ENCODE measurements at regions not wholly inside any gene's neighbourhood (a gene's known extent, or its start where the extent isn't known, plus 50 kb on each side); places are given as distances from the start of the nearest gene placed in this dataset.
"Not testable (repeated sequence)": the region's sequence is repeated elsewhere in the genome, so short reads cannot be mapped to it uniquely, and the experiment has no call there.

GRCh38 chr1:121007755-121008154 lies 118.2 kb downstream of the PPIAL4A start:
- not testable (repeated sequence) for ATAC-seq, H3K9me3 ChIP-seq, H3K4me3 ChIP-seq, H3K36me3 ChIP-seq, H3K27ac ChIP-seq
- Histone ChIP-seq H3K4me1 (peaks cover 0 to 17% (median 5%) of the 10 kb centered on the region in 3 donors), H3K27me3 (peaks cover 24% of the 10 kb centered on the region)
- 0 to 20% methylated on average over 1 of the region's 10 CpGs for WGBS, 2 donors (ENCODE audit: low coverage in 1 of 2)

GRCh38 chr1:121008512-121009215 lies 119.1 kb downstream of the PPIAL4A start:
- not testable (repeated sequence) for H3K36me3 ChIP-seq, H3K27ac ChIP-seq, H3K9me3 ChIP-seq, ATAC-seq
- Histone ChIP-seq H3K27me3 (peaks cover 24% of the 10 kb centered on the region), H3K4me3 (peak overlapping the region in 1 of 2 donors; percentile 35), H3K4me1 (peaks cover 0 to 17% (median 5%) of the 10 kb centered on the region in 3 donors)
- TF ChIP-seq CTCF (IDR thresholded peaks at IDR 0.05): peak in 1 of 4 experiments; percentile 8
- 0 to 10% methylated on average over 10 to 13 of the region's 46 CpGs for whole genome bisulfite sequencing, 2 donors (ENCODE audit: low coverage in 1 of 2)

GRCh38 chr1:121009216-121010057 lies 119.9 kb downstream of the PPIAL4A start:
- H3K27ac ChIP-seq, H3K9me3 ChIP-seq, H3K36me3 ChIP-seq: not testable (repeated sequence)
- WGBS, 2 donors (ENCODE audit: low coverage in 1 of 2): no CpG with 5 or more reads among the region's 59 CpGs
- peak; percentile 25 for ATAC-seq
- H3K27me3 ChIP-seq: peaks cover 24% of the 10 kb centered on the region
- H3K4me1 ChIP-seq: peaks cover 0 to 17% (median 5%) of the 10 kb centered on the region in 3 donors
- peak overlapping the region in 1 of 2 donors; percentile 35 for H3K4me3 ChIP-seq

GRCh38 chr1:121010141-121010540 lies 120.6 kb downstream of the PPIAL4A start:
- not testable (repeated sequence) for H3K4me3 ChIP-seq, ATAC-seq, H3K36me3 ChIP-seq, H3K9me3 ChIP-seq, H3K27ac ChIP-seq
- Histone ChIP-seq H3K4me1 (peaks cover 0 to 17% (median 5%) of the 10 kb centered on the region in 3 donors), H3K27me3 (peaks cover 24% of the 10 kb centered on the region)
- no CpG with 5 or more reads among the region's 22 CpGs for WGBS, 2 donors (ENCODE audit: low coverage in 1 of 2)

GRCh38 chr1:121013181-121013580 lies 123.6 kb downstream of the PPIAL4A start:
- H3K4me1 ChIP-seq: peaks cover 0 to 13% (median 5%) of the 10 kb centered on the region in 3 donors
- not testable (repeated sequence) for H3K27ac ChIP-seq, H3K36me3 ChIP-seq, ATAC-seq, H3K4me3 ChIP-seq, H3K9me3 ChIP-seq, H3K27me3 ChIP-seq
- 50% methylated on average over 1 of the region's 1 CpG; no CpG with 5 or more reads in 1 of the 2 donors for WGBS, 2 donors (ENCODE audit: low coverage in 1 of 2)

- H3K36me3 ChIP-seq, H3K4me1 ChIP-seq, ATAC-seq, H3K4me3 ChIP-seq, H3K9me3 ChIP-seq, H3K27me3 ChIP-seq, H3K27ac ChIP-seq: not testable (repeated sequence)
- 16 to 25% methylated on average over 5 to 6 of the region's 32 CpGs for WGBS, 2 donors (ENCODE audit: low coverage in 1 of 2)
Observed at GRCh38 chr1:121016182-121017028, 126.8 kb downstream of the PPIAL4A start.

- WGBS, 2 donors (ENCODE audit: low coverage in 1 of 2): no CpG with 5 or more reads among the region's 17 CpGs
Observed at GRCh38 chr1:121019715-121020349, 130.3 kb downstream of the PPIAL4A start.

GRCh38 chr1:121020350-121021236 lies 131.0 kb downstream of the PPIAL4A start:
- not testable (repeated sequence) for H3K36me3 ChIP-seq, H3K9me3 ChIP-seq, H3K27me3 ChIP-seq, H3K4me1 ChIP-seq
- peak; percentile 83 for ATAC-seq
- WGBS, 2 donors (ENCODE audit: low coverage in 1 of 2): 1 to 3% methylated on average over 9 to 20 of the region's 37 CpGs
- H3K4me3 ChIP-seq: peak overlapping the region; percentile 27 to 45
- peak overlapping the region in 1 of 4 donors; percentile 13 for H3K27ac ChIP-seq

More at GRCh38 chr1:121019715-121020349, 130.3 kb downstream of the PPIAL4A start:
- not testable (repeated sequence) for H3K4me1 ChIP-seq, H3K4me3 ChIP-seq, H3K27ac ChIP-seq, H3K27me3 ChIP-seq, H3K36me3 ChIP-seq, H3K9me3 ChIP-seq
- ATAC-seq: peak; percentile 75
- peak in 1 of 4 experiments; percentile 37 for TF ChIP-seq CTCF (IDR thresholded peaks at IDR 0.05)

- not testable (repeated sequence) for H3K36me3 ChIP-seq, H3K9me3 ChIP-seq, H3K4me1 ChIP-seq, H3K27ac ChIP-seq, H3K27me3 ChIP-seq, ATAC-seq, H3K4me3 ChIP-seq
- no CpG with 5 or more reads among the region's 6 CpGs for WGBS, 2 donors (ENCODE audit: low coverage in 1 of 2)
Observed at GRCh38 chr1:121021716-121022115, 132.1 kb downstream of the PPIAL4A start.

Measured in gastroesophageal sphincter (tissue), 4 donors.